SK-N-MC (cell line): ENCODE measurements at regions not wholly inside any gene's neighbourhood (a gene's known extent, or its start where the extent isn't known, plus 50 kb on each side); places are given as distances from the start of the nearest gene placed in this dataset.

Experiments
- EZH2 ChIP-seq: fragments of 200-600 bp; sonication (generic); IDR thresholded peaks from one replicate; pipeline ENCODE4 v1.6.1; 2017; ENCODE audit warnings: antibody characterized with exemption
- POLR2AphosphoS5 ChIP-seq: IDR thresholded peaks from 2 replicates; pipeline ENCODE4 v1.6.1; 2012; ENCODE audit warnings: mild to moderate bottlenecking, low read depth, low read length, borderline replicate concordance

GRCh38 chr10:30553018-30553625 is 76.4 kb downstream of the LYZL2 start:
- no peak for TF ChIP-seq POLR2AphosphoS5
- no peak for TF ChIP-seq EZH2
